Fibroblast of lung (primary cell): ENCODE measurements at regions not wholly inside any gene's neighbourhood (a gene's known extent, or its start where the extent isn't known, plus 50 kb on each side); places are given as distances from the start of the nearest gene placed in this dataset.

ENCODE experiments used
- DNase-seq, 2 donors: peaks; one replicate each; pipeline versions ENCODE4 v3.0.0 to v3.0.0-alpha.2; 2010; ENCODE audit warnings: low read depth in 2 of 2
- H2AFZ ChIP-seq: 2 replicates; pipeline ENCODE4 v1.5.1; 2012; ENCODE audit warnings: low read length, control low read depth, inconsistent platforms
- H3K27ac ChIP-seq: 2 replicates; pipeline ENCODE4 v1.5.1; 2011; ENCODE audit warnings: low read length, control low read depth; ENCODE audit not compliant: insufficient read depth
- H3K27me3 ChIP-seq: 2 replicates; pipeline ENCODE4 v1.5.1; 2011; ENCODE audit warnings: mild to moderate bottlenecking, low read length; ENCODE audit not compliant: control insufficient read depth, insufficient read depth
- H3K36me3 ChIP-seq: 2 replicates; pipeline ENCODE4 v1.5.1; 2011; ENCODE audit warnings: low read length; ENCODE audit not compliant: control insufficient read depth, insufficient read depth
- H3K4me1 ChIP-seq: 2 replicates; pipeline ENCODE4 v1.5.1; 2011; ENCODE audit warnings: low read length; ENCODE audit not compliant: control insufficient read depth, insufficient read depth; ENCODE audit errors: extremely low read depth
- H3K4me2 ChIP-seq: 2 replicates; pipeline ENCODE4 v1.5.1; 2011; ENCODE audit warnings: low read length, control low read depth; ENCODE audit not compliant: insufficient read depth; ENCODE audit errors: extremely low read depth
- H3K4me3 ChIP-seq, 4 experiments: fragments of 200-600 bp in 1 of 4; sonication (generic) in 1 of 4; replicated peaks in 1 of 4; 2 replicates each; pipeline ENCODE4 v1.5.1; 2011 to 2016; ENCODE audit warnings: low read length in 4 of 4, low read depth in 3 of 4, mild to moderate bottlenecking in 3 of 4, control low read depth in 2 of 4, inconsistent platforms in 1 of 4, mixed read lengths in 1 of 4; ENCODE audit not compliant: insufficient read depth in 1 of 4; ENCODE audit errors: control extremely low read depth in 1 of 4
- H3K79me2 ChIP-seq: 2 replicates; pipeline ENCODE4 v1.5.1; 2012; ENCODE audit warnings: mild to moderate bottlenecking, low read length, inconsistent platforms; ENCODE audit not compliant: control insufficient read depth, insufficient read depth
- H3K9ac ChIP-seq: 2 replicates; pipeline ENCODE4 v1.5.1; 2011; ENCODE audit warnings: mild to moderate bottlenecking, low read length, control low read depth; ENCODE audit not compliant: insufficient read depth
- H3K9me3 ChIP-seq: 2 replicates; pipeline ENCODE4 v1.5.1; 2012; ENCODE audit warnings: low read depth, low read length; ENCODE audit not compliant: control insufficient read depth, insufficient read depth
- H4K20me1 ChIP-seq: 2 replicates; pipeline ENCODE4 v1.5.1; 2011; ENCODE audit warnings: low read length; ENCODE audit not compliant: control insufficient read depth, insufficient read depth; ENCODE audit errors: extremely low read depth
- EZH2 ChIP-seq: IDR thresholded peaks from 2 replicates; pipeline ENCODE4 v1.5.1; 2012; ENCODE audit warnings: low read length, control low read depth, mild to moderate bottlenecking; ENCODE audit errors: missing control alignments
- TF ChIP-seq, protein P1 (sequence below), 2 donors: IDR thresholded peaks in 1 of 2; conservative IDR thresholded peaks in 1 of 2; 1 replicate in 1 of 2; 2 replicates in 1 of 2; pipeline ENCODE4 v1.5.1; 2011 to 2012; ENCODE audit warnings: low read length in 2 of 2, control low read depth in 1 of 2, inconsistent platforms in 1 of 2, low read depth in 1 of 2, mild to moderate bottlenecking in 1 of 2

DNA sequence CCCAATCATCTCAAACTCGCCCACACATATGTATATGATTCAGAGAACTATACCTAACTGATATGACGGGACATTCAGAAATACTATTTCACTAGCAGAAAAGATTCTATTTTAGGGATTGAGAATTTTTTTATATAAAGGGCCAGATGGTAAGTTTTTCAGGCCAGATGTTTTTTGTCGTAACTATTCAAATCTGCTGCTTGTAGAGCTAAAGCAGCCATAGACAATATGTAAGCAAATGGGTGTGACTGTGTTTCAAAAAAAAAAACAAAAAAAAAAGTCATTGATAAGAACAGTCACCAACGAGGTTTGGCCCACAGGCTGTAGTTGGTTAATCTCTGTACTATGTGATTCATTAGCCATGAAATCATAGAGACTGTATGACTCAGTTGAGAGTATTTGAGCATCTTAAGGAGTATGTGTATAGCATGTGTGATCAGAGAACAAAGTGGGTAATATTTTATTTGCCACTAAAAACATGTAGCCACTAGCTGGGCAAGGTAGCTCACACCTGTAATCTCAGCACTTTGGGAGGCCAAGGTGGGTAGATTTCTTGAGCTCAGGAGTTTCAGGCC, 2724.7 kb downstream of the PCDH9 start:
- Histone ChIP-seq H3K27me3 (no peaks in the 10 kb centered on the region), H3K79me2 (no peaks in the 10 kb centered on the region), H3K9me3 (no peaks in the 10 kb centered on the region), H3K27ac (no peak overlapping the region), H3K36me3 (no peaks in the 10 kb centered on the region), H2AFZ (no peak overlapping the region), H3K4me3 (no peak overlapping the region), H3K9ac (no peak overlapping the region), H4K20me1 (no peaks in the 10 kb centered on the region), H3K4me1 (no peaks in the 10 kb centered on the region), H3K4me2 (no peak overlapping the region)
- DNase-seq: peak; percentile 58 to 76
- TF ChIP-seq EZH2: no peak
- TF ChIP-seq, protein P1, sequence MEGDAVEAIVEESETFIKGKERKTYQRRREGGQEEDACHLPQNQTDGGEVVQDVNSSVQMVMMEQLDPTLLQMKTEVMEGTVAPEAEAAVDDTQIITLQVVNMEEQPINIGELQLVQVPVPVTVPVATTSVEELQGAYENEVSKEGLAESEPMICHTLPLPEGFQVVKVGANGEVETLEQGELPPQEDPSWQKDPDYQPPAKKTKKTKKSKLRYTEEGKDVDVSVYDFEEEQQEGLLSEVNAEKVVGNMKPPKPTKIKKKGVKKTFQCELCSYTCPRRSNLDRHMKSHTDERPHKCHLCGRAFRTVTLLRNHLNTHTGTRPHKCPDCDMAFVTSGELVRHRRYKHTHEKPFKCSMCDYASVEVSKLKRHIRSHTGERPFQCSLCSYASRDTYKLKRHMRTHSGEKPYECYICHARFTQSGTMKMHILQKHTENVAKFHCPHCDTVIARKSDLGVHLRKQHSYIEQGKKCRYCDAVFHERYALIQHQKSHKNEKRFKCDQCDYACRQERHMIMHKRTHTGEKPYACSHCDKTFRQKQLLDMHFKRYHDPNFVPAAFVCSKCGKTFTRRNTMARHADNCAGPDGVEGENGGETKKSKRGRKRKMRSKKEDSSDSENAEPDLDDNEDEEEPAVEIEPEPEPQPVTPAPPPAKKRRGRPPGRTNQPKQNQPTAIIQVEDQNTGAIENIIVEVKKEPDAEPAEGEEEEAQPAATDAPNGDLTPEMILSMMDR (conservative IDR thresholded peaks at IDR 0.05 in 1 of 2, IDR thresholded peaks at IDR 0.05 in 1 of 2; ENCODE audit: low read depth in 1 of 2, low read length in 2 of 2): no peak

GRCh38 chr13:64488731-64489130, 2741.4 kb downstream of the PCDH9 start:
- no peaks in the 10 kb centered on the region for H3K9me3 ChIP-seq
- H3K79me2 ChIP-seq: no peaks in the 10 kb centered on the region
- H4K20me1 ChIP-seq: no peaks in the 10 kb centered on the region
- DNase-seq: peak in 1 of 2 donors; percentile 62
- no peaks in the 10 kb centered on the region for H3K36me3 ChIP-seq
- no peaks in the 10 kb centered on the region for H3K27me3 ChIP-seq
- no peaks in the 10 kb centered on the region for H3K4me1 ChIP-seq
- H2AFZ ChIP-seq: no peak overlapping the region
- H3K4me3 ChIP-seq: no peak overlapping the region
- no peak overlapping the region for H3K27ac ChIP-seq
- H3K9ac ChIP-seq: no peak overlapping the region
- H3K4me2 ChIP-seq: no peak overlapping the region
- TF ChIP-seq, protein P1 (conservative IDR thresholded peaks at IDR 0.05 in 1 of 2, IDR thresholded peaks at IDR 0.05 in 1 of 2; ENCODE audit: low read depth in 1 of 2, low read length in 2 of 2): no peak
- no peak for TF ChIP-seq EZH2

GRCh38 chr13:64482373-64482772, 2747.8 kb downstream of the PCDH9 start:
- DNase-seq: no peak

More at GRCh38 chr13:64482373-64482772, 2747.8 kb downstream of the PCDH9 start:
- no peak overlapping the region for H2AFZ ChIP-seq
- no peaks in the 10 kb centered on the region for H3K27me3 ChIP-seq
- TF ChIP-seq, protein P1 (conservative IDR thresholded peaks at IDR 0.05 in 1 of 2, IDR thresholded peaks at IDR 0.05 in 1 of 2; ENCODE audit: low read depth in 1 of 2, low read length in 2 of 2): no peak
- TF ChIP-seq EZH2: no peak
- H3K79me2 ChIP-seq: no peaks in the 10 kb centered on the region
- no peaks in the 10 kb centered on the region for H4K20me1 ChIP-seq
- H3K4me3 ChIP-seq: no peak overlapping the region
- H3K4me1 ChIP-seq: no peaks in the 10 kb centered on the region
- H3K9ac ChIP-seq: no peak overlapping the region
- H3K27ac ChIP-seq: no peak overlapping the region
- no peaks in the 10 kb centered on the region for H3K36me3 ChIP-seq
- no peaks in the 10 kb centered on the region for H3K9me3 ChIP-seq
- no peak overlapping the region for H3K4me2 ChIP-seq
